Suprapubic skin (tissue), 4 donors: ENCODE measurements at regions not wholly inside any gene's neighbourhood (a gene's known extent, or its start where the extent isn't known, plus 50 kb on each side); places are given as distances from the start of the nearest gene placed in this dataset.

Source experiments
- EP300 ChIP-seq: sonication (generic); formaldehyde crosslinking; IDR thresholded peaks from one replicate; pipeline ENCODE4 v1.6.1; 2017; ENCODE audit warnings: antibody characterized with exemption
- POLR2A ChIP-seq, 2 donors: fragments of 450-650 bp; IDR thresholded peaks; one replicate each; pipeline ENCODE4 v1.6.1; 2017; ENCODE audit warnings: antibody characterized with exemption in 2 of 2, mild to moderate bottlenecking in 2 of 2, moderate library complexity in 2 of 2
- POLR2AphosphoS5 ChIP-seq, 3 donors: sonication (generic); formaldehyde crosslinking; IDR thresholded peaks; one replicate each; pipeline ENCODE4 v1.6.1; 2017; ENCODE audit warnings: antibody characterized with exemption in 3 of 3
- TF ChIP-seq, protein P1 (sequence below), 2 donors: fragments of 200-600 bp in 1 of 2; fragments of 450-650 bp in 1 of 2; sonication (generic) in 1 of 2; IDR thresholded peaks; one replicate each; pipeline ENCODE4 v1.5.1; 2016 to 2019; ENCODE audit warnings: antibody characterized with exemption in 2 of 2, mild to moderate bottlenecking in 1 of 2, moderate library complexity in 1 of 2

DNA sequence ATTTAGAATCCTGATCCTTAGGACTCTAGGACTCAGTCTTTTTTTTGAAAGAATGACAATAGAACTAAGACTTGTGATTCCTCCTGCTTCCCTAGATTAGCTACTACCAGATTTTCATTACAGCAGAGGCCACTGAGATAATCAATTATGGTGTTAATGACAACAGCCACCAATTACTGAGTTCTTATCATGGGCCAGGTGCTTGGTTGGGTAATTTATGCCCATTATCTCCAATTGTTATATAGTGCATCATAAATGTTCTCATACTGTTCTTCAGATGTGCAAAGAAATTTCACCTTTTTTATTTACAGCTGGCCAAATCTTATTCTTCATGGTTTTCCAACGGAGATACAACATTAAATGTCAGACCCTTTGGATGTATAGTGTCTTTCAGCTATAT, 162.9 kb upstream of the CMC1 start:
- TF ChIP-seq, protein P1, sequence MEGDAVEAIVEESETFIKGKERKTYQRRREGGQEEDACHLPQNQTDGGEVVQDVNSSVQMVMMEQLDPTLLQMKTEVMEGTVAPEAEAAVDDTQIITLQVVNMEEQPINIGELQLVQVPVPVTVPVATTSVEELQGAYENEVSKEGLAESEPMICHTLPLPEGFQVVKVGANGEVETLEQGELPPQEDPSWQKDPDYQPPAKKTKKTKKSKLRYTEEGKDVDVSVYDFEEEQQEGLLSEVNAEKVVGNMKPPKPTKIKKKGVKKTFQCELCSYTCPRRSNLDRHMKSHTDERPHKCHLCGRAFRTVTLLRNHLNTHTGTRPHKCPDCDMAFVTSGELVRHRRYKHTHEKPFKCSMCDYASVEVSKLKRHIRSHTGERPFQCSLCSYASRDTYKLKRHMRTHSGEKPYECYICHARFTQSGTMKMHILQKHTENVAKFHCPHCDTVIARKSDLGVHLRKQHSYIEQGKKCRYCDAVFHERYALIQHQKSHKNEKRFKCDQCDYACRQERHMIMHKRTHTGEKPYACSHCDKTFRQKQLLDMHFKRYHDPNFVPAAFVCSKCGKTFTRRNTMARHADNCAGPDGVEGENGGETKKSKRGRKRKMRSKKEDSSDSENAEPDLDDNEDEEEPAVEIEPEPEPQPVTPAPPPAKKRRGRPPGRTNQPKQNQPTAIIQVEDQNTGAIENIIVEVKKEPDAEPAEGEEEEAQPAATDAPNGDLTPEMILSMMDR (IDR thresholded peaks at IDR 0.05), result no peak
- no peak for TF ChIP-seq POLR2A (IDR thresholded peaks at IDR 0.05)
- no peak for TF ChIP-seq POLR2AphosphoS5 (IDR thresholded peaks at IDR 0.05)
- no peak for TF ChIP-seq EP300
